ENCODE measurements at regions not wholly inside any gene's neighbourhood (a gene's known extent, or its start where the extent isn't known, plus 50 kb on each side); places are given as distances from the start of the nearest gene placed in this dataset.

- H3K4me1 Mint-ChIP-seq = no peaks in the 10 kb centered on the region
- no peaks in the 10 kb centered on the region for H3K79me2 ChIP-seq (ENCODE audit: insufficient read depth, low read length)
- no peak overlapping the region for H3K27ac ChIP-seq (ENCODE audit: low read depth in 1 of 2, low read length in 2 of 2)
- H3K27ac Mint-ChIP-seq = peak overlapping the region in 1 of 7 donors; percentile 15
- H3K9ac ChIP-seq (ENCODE audit: insufficient read depth, low read length, poor library complexity, severe bottlenecking) = no peak overlapping the region
- H3K4me3 ChIP-seq (replicated peaks in 1 of 3; ENCODE audit: low read depth in 2 of 3, low read length in 3 of 3) = no peak overlapping the region
- H3K4me2 ChIP-seq (replicated peaks; ENCODE audit: extremely low read depth, low read length, poor library complexity, severe bottlenecking) = no peak overlapping the region
- no peak overlapping the region for H3K4me3 Mint-ChIP-seq
- 97% methylated on average over 3 of the region's 5 CpGs for WGBS (ENCODE audit: insufficient coverage)
- H3K4me1 ChIP-seq (ENCODE audit: control insufficient read depth in 1 of 2, insufficient read depth in 2 of 2, low read length in 2 of 2) = no peaks in the 10 kb centered on the region
- peaks cover 0 to 2% (median 0%) of the 10 kb centered on the region in 3 donors for H3K27me3 Mint-ChIP-seq (ENCODE audit: low read depth in 3 of 3)
- no peaks in the 10 kb centered on the region for H3K36me3 ChIP-seq (replicated peaks in 1 of 2; ENCODE audit: control insufficient read depth in 1 of 2, insufficient read depth in 2 of 2, low read length in 2 of 2)
- no peaks in the 10 kb centered on the region for H4K20me1 ChIP-seq (ENCODE audit: insufficient read depth, low read length)
- TF ChIP-seq CTCF (IDR thresholded peaks at IDR 0.05) = no peak
- H3K27me3 ChIP-seq (ENCODE audit: control insufficient read depth in 2 of 2, insufficient read depth in 2 of 2, low read length in 2 of 2) = no peaks in the 10 kb centered on the region
- no peaks in the 10 kb centered on the region for H3K9me3 ChIP-seq (replicated peaks in 1 of 2; ENCODE audit: control insufficient read depth in 1 of 2, insufficient read depth in 1 of 2, low read length in 2 of 2)
- peaks cover 0 to 7% (median 2%) of the 10 kb centered on the region in 7 donors for H3K9me3 Mint-ChIP-seq
- no peak overlapping the region for H2AFZ ChIP-seq (ENCODE audit: insufficient read depth, low read depth, low read length, poor library complexity, severe bottlenecking)
- DNase-seq = no peak
- H3K36me3 Mint-ChIP-seq = no peaks in the 10 kb centered on the region
- intact Hi-C loops (cut with micrococcal nuclease) = no loop called here
These were observed 160.0 kb downstream of the LRRC30 start for GRCh38 chr18:7390731-7391492.

- H3K27me3 ChIP-seq (ENCODE audit: control insufficient read depth in 2 of 2, insufficient read depth in 2 of 2, low read length in 2 of 2) = no peaks in the 10 kb centered on the region
- H3K4me3 Mint-ChIP-seq = no peak overlapping the region
- no peaks in the 10 kb centered on the region for H3K4me1 Mint-ChIP-seq
- H3K9me3 Mint-ChIP-seq = peaks cover 0 to 13% (median 2%) of the 10 kb centered on the region in 7 donors
- H3K79me2 ChIP-seq (ENCODE audit: insufficient read depth, low read length) = no peaks in the 10 kb centered on the region
- no peak overlapping the region for H3K4me3 ChIP-seq (replicated peaks in 1 of 3; ENCODE audit: low read depth in 2 of 3, low read length in 3 of 3)
- no peaks in the 10 kb centered on the region for H4K20me1 ChIP-seq (ENCODE audit: insufficient read depth, low read length)
- no peaks in the 10 kb centered on the region for H3K4me1 ChIP-seq (ENCODE audit: control insufficient read depth in 1 of 2, insufficient read depth in 2 of 2, low read length in 2 of 2)
- no peaks in the 10 kb centered on the region for H3K36me3 ChIP-seq (replicated peaks in 1 of 2; ENCODE audit: control insufficient read depth in 1 of 2, insufficient read depth in 2 of 2, low read length in 2 of 2)
- DNase-seq = no peak
- no peak overlapping the region for H3K4me2 ChIP-seq (replicated peaks; ENCODE audit: extremely low read depth, low read length, poor library complexity, severe bottlenecking)
- intact Hi-C loops (cut with micrococcal nuclease) = no loop called here
- TF ChIP-seq CTCF (IDR thresholded peaks at IDR 0.05) = no peak
- H3K27me3 Mint-ChIP-seq (ENCODE audit: low read depth in 3 of 3) = peaks cover 0 to 2% (median 0%) of the 10 kb centered on the region in 3 donors
- no peak overlapping the region for H2AFZ ChIP-seq (ENCODE audit: insufficient read depth, low read depth, low read length, poor library complexity, severe bottlenecking)
- H3K36me3 Mint-ChIP-seq = no peaks in the 10 kb centered on the region
- no peak overlapping the region for H3K9ac ChIP-seq (ENCODE audit: insufficient read depth, low read length, poor library complexity, severe bottlenecking)
- WGBS (ENCODE audit: insufficient coverage) = 100% methylated on average over 2 of the region's 9 CpGs
- no peak overlapping the region for H3K27ac Mint-ChIP-seq
- no peak overlapping the region for H3K27ac ChIP-seq (ENCODE audit: low read depth in 1 of 2, low read length in 2 of 2)
- H3K9me3 ChIP-seq (replicated peaks in 1 of 2; ENCODE audit: control insufficient read depth in 1 of 2, insufficient read depth in 1 of 2, low read length in 2 of 2) = no peaks in the 10 kb centered on the region
These were observed 162.2 kb downstream of the LRRC30 start for GRCh38 chr18:7393080-7393479.

Measured in CD14-positive monocyte (primary cell).